ENCODE measurements at regions not wholly inside any gene's neighbourhood (a gene's known extent, or its start where the extent isn't known, plus 50 kb on each side); places are given as distances from the start of the nearest gene placed in this dataset.

DNA sequence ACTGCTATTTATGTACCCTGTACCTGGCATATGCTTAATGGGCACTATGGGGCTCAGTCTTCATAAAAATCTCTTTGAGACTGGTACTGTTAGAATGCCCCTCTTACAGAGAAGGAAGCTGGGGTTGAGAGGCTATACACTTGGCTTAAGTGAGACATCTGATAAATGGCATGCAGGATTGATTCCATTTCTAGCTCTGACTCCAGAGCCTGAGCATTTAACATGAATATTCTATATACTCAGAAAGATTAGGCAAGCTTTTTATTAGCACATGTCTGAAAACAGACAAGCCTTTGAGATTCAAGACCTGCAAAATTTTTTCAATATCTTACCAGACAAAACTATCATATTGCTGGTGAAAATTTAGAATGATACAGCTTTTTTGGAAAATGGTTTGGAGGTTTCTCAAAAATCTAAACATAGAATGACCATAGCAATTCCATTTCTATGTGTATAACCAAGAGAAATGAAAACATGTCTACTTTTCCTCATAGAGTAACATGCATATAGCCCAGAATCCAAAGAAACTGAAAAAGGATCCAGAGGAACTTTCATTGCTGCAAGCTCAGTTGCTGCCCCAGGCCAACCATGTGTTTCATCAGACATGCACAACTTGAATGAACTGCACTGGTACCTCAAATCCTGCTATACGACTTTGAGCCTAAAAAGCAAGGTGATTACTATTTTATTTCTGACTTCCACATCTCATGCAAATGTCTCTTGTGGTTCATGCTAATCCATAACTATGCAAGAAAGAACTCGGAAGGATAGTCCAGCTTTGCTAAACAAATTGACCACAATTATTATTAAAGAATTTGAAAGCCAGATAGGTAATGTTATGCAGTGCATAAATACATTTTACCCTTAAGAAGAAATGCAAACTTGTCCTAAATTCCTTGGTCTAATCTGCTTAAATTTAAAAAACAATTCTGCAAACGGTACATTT lies 389.0 kb upstream of the GRIA1 start:
- TF ChIP-seq, protein P1, sequence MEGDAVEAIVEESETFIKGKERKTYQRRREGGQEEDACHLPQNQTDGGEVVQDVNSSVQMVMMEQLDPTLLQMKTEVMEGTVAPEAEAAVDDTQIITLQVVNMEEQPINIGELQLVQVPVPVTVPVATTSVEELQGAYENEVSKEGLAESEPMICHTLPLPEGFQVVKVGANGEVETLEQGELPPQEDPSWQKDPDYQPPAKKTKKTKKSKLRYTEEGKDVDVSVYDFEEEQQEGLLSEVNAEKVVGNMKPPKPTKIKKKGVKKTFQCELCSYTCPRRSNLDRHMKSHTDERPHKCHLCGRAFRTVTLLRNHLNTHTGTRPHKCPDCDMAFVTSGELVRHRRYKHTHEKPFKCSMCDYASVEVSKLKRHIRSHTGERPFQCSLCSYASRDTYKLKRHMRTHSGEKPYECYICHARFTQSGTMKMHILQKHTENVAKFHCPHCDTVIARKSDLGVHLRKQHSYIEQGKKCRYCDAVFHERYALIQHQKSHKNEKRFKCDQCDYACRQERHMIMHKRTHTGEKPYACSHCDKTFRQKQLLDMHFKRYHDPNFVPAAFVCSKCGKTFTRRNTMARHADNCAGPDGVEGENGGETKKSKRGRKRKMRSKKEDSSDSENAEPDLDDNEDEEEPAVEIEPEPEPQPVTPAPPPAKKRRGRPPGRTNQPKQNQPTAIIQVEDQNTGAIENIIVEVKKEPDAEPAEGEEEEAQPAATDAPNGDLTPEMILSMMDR (IDR thresholded peaks at IDR 0.05), result no peak
- TF ChIP-seq POLR2AphosphoS5 (IDR thresholded peaks at IDR 0.05), result no peak
